HG02981 (cell line): ENCODE measurements at regions not wholly inside any gene's neighbourhood (a gene's known extent, or its start where the extent isn't known, plus 50 kb on each side); places are given as distances from the start of the nearest gene placed in this dataset.
"Not testable (repeated sequence)": the region's sequence is repeated elsewhere in the genome, so short reads cannot be mapped to it uniquely, and the experiment has no call there.

Experiments
- ATAC-seq: cut with Tn5 transposase; IDR thresholded peaks from one replicate; pipeline ENCODE4 v1.9.1; 2021; ENCODE audit warnings: mild to moderate bottlenecking, moderate library complexity; ENCODE audit not compliant: unreplicated experiment

DNA sequence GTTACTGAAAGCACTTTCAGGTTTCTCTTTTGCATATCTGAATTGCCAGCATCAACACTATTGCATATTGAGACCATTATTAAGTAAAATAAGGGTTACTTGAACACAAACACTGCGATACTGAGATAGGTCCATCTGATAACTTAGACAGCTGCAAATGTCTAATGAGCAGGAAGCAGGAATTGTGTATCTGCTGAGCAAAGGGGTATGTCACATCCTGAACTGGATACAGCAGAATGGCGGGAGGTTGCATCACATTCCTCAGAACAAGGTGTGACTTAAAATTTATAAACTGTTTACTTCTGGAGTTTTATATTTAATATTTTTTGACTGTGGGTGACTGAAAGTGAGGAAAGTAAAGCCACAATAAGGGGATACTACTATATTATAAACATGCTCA is 142.4 kb downstream of the POTEH start:
- not testable (repeated sequence) for ATAC-seq

DNA sequence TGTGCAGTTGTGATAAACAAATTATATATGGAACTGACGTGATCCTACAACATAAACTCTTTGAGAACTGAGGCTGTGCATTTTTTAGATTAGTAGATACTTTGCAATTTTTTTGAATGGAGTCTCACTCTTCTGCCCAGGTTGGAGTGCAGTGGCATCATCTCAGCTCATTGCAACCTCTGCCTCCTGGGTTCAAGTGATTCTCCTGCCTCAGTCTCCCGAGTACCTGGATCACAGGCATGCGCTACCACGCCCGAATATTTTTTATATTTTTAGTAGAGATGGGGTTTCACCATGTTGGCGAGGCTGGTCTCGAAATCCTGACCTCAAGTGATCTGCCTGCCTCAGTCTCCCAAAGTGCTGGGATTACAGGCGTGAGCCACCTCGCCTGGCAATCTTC is 145.9 kb downstream of the POTEH start:
- not testable (repeated sequence) for ATAC-seq

DNA sequence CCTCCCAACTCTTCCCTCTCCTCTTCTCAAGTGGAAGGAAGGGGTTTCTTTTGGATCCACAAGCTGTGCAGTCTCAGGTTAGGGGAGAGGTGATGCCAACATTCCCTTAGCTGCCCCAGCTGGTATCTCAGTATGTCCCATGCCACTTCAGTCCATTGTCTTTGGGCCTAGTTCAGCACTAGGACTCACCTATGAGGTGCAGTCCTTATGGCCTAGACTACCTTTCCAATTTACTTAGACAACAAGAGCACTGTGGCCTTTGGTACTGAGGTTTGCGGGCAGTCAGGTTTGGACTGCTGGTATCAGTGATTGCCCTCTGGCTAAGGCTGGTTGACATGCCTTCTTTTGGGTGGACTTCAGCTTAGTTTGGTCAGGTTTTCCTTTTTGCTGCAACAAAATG is 159.9 kb downstream of the POTEH start:
- not testable (repeated sequence) for ATAC-seq

DNA sequence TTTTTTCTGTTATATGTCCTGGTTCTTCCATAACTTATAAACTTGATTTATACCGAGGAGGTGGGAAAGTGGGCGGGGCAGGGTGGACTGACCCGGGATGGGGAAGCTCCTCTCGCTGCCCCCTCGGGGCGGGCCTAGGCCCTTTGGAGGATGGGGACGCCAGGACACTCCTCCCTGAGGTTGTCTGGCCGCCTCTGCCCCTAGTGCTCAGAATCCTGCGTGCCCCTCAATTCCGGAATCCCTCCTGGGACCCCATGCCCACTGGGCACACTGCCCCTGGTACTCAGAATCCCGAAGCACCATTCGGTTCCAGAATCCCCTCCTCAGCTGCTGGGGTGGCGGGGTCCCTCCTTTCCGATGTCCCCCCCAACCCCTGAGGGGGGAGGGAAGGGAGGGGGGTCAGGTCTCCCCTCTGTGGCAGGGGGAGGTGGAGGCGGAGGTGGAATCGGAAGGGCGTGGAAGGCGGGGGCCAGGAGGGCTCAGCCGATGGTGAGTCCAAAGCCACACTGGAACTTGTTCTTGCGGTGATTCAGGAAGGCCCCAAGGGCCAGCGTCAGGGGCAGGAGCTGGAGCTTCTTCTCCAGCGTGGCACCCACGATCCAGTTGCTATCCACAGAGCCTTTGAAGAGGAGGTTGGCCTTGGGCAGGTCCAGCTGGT is 164.0 kb downstream of the POTEH start:
- not testable (repeated sequence) for ATAC-seq

DNA sequence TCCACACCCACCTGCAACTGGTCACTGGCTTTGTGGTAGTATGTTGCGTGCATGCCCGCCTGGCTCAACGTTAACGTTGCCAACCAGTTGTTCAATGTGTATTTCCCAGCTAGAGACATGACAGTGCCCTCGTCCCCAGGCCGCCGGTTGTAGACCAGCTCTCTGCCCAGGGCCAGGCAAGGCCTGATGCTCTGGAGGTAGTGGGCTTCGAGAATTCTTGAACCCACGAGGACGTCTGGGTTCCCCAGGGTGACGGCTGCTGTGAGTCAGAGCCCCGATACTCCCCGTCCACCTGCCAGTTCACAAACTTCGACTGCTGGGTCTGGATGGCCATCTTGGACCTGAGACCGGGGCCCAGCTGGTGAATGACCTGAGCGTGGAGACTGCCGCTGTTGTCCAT is 164.6 kb downstream of the POTEH start:
- ATAC-seq: not testable (repeated sequence)

DNA sequence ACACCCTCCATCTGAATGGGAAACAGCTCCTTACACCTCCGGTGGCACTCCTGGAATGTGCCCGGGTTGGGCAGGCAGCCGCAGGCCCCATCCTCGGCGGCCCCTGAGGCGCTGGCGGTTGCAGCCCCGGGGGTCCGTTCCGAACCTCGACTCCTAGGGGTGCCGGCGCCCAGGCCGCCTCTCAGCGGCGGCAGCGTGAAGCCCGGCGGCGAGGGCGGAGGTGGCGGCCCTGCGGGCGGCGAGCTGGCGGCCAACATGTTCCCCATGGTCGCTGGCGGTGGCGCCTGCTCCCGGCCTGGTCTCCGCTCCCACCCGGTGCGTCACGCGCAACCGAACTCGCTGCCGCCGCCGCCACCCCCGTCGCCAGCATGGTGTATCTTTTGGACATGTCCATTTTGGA is 165.2 kb downstream of the POTEH start:
- ATAC-seq: not testable (repeated sequence)

DNA sequence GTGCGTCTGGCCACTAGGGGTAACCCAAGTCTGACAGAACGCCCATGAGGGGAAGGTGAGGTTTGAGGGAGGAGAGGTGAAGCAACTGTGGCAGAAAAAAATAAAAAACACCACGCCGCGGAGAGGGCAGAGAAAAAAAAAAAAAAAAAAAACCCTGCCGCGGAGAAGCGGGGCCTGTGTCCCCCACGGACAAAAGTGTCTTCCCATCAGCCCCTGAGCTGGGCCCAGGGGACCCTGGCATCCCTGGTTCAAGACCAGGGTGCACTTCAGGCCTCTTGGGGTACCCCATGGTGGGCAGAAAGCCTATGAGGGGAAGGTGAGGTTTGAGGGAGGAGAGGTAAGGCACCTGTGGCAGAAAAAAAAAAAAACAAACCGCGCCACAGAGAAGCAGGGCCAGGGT is 191.1 kb downstream of the POTEH start:
- ATAC-seq: not testable (repeated sequence)

DNA sequence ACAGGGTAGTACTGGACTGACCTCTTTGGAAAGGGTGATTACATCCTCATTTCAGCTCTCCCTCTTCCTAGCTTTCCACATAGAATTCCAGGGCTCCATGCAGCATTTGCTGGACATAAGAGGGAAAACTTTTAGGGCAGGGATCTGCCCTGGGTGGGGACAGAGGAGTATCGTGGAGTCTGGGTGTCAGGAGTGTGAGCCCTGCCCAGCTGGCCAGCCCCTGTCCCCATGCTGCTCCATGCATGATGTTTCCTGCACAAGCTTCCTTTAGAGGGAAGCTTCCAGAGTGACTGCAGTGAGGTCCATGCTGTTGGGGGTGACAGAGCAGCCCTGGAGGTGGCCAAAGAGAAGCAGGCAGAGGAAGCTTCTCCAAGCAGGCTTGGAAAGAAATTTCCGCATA is 214.5 kb downstream of the POTEH start:
- not testable (repeated sequence) for ATAC-seq

DNA sequence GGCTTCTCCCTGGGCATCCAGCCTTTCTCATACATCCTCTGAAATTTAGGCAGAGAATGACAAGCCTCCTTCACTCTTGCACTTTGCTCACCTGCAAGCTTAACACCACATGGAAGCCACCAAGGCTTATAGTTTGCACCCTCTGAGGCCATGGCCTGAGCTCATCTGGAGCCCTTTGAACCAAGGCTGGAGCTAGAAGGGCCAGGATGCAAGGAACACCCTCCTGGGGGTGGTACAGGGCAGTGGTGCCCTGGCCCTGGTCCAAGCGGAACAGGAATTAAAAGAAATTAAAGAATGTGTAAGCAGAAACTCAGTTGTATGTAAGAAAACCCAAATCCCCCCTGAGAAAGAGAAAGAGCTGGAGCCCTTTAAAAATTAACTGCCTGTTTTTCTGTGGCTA is 221.9 kb downstream of the POTEH start:
- ATAC-seq: not testable (repeated sequence)

DNA sequence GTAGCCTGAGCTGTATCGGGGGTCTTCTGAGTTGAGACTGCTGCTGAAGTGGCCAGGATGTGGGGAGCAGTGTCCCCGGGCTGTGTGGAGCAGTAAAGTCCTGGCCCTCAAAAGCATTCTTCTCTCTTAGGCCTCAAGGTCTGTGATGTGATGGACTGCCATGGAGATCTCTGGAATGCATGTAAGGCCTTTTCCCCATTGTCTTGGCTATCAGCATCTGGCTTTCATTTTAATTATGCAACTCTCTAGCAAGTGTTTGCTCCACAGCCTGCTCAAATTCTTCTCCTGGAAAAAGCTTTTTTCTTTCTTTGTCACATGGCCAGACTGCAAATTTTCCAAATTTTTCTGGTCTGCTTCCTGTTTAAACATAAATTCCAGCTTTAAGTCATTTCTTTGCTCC is 229.3 kb downstream of the POTEH start:
- not testable (repeated sequence) for ATAC-seq

DNA sequence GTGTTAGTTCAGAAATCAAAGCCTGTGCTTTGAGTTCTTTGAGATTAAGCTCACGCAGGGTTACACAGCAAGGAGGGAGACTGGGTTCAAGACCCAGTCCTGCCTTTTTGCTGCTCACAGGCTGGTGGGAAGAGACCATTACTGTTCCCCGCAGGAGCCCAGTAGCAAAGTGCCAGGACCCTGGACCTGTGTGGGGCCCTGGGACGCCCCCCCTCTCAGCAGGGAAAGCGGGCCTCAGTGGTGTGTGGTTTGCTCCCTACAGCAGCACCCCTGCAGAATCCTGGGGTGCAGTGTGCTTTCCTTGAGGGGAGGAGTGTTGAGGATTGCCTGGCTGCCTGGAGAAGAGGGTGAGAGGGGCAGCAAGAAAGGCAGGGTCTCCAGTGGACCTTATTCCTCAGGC is 231.1 kb downstream of the POTEH start:
- ATAC-seq: not testable (repeated sequence)

DNA sequence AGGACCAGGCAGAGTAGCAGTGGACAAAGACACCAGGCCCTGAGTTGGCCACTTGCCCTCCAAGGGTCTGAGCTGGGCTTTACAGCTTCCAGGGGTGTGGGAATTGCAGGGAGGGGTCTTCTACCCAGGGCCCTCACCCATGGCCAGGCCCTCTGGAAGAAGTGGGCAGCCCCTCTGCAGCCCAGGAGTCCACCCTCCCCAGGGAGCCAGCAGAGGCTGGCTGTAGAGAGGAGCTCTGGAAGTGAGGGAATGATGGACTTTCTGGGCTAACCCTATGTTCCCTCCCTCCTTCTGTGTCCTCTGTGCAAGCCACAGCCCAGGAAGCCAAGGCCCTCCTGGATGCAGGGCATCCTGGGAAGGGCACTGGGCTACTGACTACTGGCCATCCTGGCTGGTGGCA is 232.3 kb downstream of the POTEH start:
- not testable (repeated sequence) for ATAC-seq

DNA sequence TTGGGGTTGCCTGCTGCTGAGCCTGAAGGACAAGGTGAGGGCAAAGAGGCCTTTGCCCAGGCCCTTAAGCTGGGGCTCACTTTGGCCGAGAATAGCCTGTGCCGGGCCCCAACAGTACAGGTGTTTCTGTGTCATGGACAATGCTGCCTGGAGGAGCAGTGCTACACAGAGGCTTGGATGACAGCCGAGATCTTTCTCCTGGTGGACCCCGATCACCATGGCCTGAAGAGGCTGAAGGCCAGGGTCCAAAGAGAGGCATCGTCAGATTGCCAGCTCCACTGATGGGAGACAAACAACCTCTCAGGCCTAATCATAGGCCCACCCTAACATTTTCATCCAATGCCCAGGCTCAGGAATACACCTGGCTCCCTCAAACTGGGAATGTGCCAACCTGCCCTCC is 232.8 kb downstream of the POTEH start:
- not testable (repeated sequence) for ATAC-seq

DNA sequence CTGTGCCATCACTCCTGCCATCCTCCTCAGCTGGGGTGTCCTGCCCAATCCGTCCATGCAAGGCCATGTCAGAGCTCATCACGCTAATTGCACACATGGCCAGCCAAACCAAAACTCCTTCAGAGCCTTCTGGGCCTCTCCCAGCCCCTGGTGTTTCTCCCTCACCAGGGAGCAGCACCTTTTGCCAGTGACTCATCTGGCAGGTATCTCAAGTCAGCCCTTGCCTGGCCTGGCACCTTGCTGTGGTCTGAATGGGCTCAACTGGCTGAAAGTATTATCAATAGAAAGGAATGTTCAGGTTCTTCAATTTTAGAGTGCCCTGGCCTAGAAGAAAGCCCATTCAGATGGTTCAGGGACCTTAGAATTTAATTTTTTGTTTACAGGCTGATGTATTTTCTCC is 235.0 kb downstream of the POTEH start:
- not testable (repeated sequence) for ATAC-seq

DNA sequence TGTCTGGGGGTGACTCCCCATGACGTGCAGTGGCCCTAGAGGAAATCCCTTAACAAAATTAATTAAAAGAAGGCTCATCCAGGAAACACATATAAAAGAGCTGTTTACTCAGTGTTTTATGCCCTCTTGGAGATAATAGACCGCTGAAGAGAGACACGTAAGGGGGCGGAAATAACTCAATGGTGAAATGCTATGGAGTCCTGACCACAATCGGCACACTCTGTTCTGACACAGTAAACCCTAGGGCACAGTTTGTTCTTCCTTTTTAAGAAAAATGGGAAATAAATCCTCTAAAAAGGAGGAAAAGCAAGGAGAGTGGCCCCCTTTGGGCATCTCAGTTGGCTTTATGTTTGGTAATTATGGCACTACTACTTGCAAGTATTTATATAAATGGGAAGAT is 237.3 kb downstream of the POTEH start:
- ATAC-seq: not testable (repeated sequence)
